H9 (cell line): ENCODE measurements at regions not wholly inside any gene's neighbourhood (a gene's known extent, or its start where the extent isn't known, plus 50 kb on each side); places are given as distances from the start of the nearest gene placed in this dataset.

Source experiments
- DNase-seq: peaks from one replicate; pipeline ENCODE4 v3.0.0-alpha.2; 2017
- H2AFZ ChIP-seq: one replicate; pipeline ENCODE4 v1.6.1; 2013; ENCODE audit warnings: mild to moderate bottlenecking, low read length, control low read depth, moderate library complexity
- H2AK5ac ChIP-seq: 2 replicates; pipeline ENCODE4 v1.6.1; 2013; ENCODE audit warnings: low read length, control low read depth, mixed read lengths; ENCODE audit not compliant: insufficient read length
- H2BK120ac ChIP-seq: one replicate; pipeline ENCODE4 v1.6.1; 2013; ENCODE audit warnings: low read depth, mild to moderate bottlenecking, low read length, control low read depth, inconsistent platforms; ENCODE audit not compliant: poor library complexity, severe bottlenecking
- H2BK12ac ChIP-seq: 2 replicates; pipeline ENCODE4 v1.6.1; 2013; ENCODE audit warnings: low read length, control low read depth, mixed read lengths, low read depth; ENCODE audit not compliant: insufficient read length
- H2BK15ac ChIP-seq: 2 replicates; pipeline ENCODE4 v1.6.1; 2013; ENCODE audit warnings: low read depth, low read length, control low read depth
- H2BK20ac ChIP-seq: one replicate; pipeline ENCODE4 v1.6.1; 2013; ENCODE audit warnings: low read depth, mild to moderate bottlenecking, low read length, control low read depth, inconsistent platforms; ENCODE audit not compliant: poor library complexity, severe bottlenecking
- H2BK5ac ChIP-seq: 2 replicates; pipeline ENCODE4 v1.6.1; 2013; ENCODE audit warnings: low read length, control low read depth, mixed read lengths; ENCODE audit not compliant: insufficient read length
- H3K14ac ChIP-seq: 2 replicates; pipeline ENCODE4 v1.6.1; 2013; ENCODE audit warnings: low read length, control low read depth; ENCODE audit not compliant: insufficient read depth
- H3K18ac ChIP-seq: 2 replicates; pipeline ENCODE4 v1.6.1; 2013; ENCODE audit warnings: low read depth, mild to moderate bottlenecking, mixed read lengths, low read length, control low read depth; ENCODE audit not compliant: insufficient read length
- H3K23ac ChIP-seq: 2 replicates; pipeline ENCODE4 v1.6.1; 2013; ENCODE audit warnings: low read length, control low read depth, mixed read lengths, low read depth; ENCODE audit not compliant: insufficient read length
- H3K23me2 ChIP-seq: 2 replicates; pipeline ENCODE4 v1.6.1; 2013; ENCODE audit warnings: low read depth, mild to moderate bottlenecking, mixed read lengths, low read length, control low read depth; ENCODE audit not compliant: insufficient read length, poor library complexity, severe bottlenecking
- H3K27ac ChIP-seq: 2 replicates; pipeline ENCODE4 v1.5.1; 2013; ENCODE audit warnings: low read length, control low read depth, mixed read lengths, low read depth; ENCODE audit not compliant: insufficient read length
- H3K27me3 ChIP-seq: 2 replicates; pipeline ENCODE4 v1.6.1; 2013; ENCODE audit warnings: low read length, control low read depth, inconsistent platforms; ENCODE audit not compliant: insufficient read depth
- H3K4ac ChIP-seq: 2 replicates; pipeline ENCODE4 v1.6.1; 2013; ENCODE audit warnings: low read depth, mild to moderate bottlenecking, control low read depth, inconsistent platforms, low read length, moderate library complexity
- H3K4me1 ChIP-seq: 2 replicates; pipeline ENCODE4 v1.6.1; 2013; ENCODE audit warnings: low read length, control low read depth, inconsistent platforms; ENCODE audit not compliant: insufficient read depth
- H3K4me2 ChIP-seq: 2 replicates; pipeline ENCODE4 v1.6.1; 2013; ENCODE audit warnings: low read length, control low read depth, mixed read lengths; ENCODE audit not compliant: insufficient read length, insufficient read depth
- H3K56ac ChIP-seq: 2 replicates; pipeline ENCODE4 v1.6.1; 2013; ENCODE audit warnings: low read depth, mild to moderate bottlenecking, mixed read lengths, low read length, control low read depth; ENCODE audit not compliant: insufficient read length
- H3K79me1 ChIP-seq: 2 replicates; pipeline ENCODE4 v1.6.1; 2013; ENCODE audit warnings: low read depth, mild to moderate bottlenecking, moderate library complexity, low read length, control low read depth, inconsistent platforms; ENCODE audit not compliant: insufficient read depth, poor library complexity, severe bottlenecking
- H3K79me2 ChIP-seq: 2 replicates; pipeline ENCODE4 v1.6.1; 2013; ENCODE audit warnings: low read length, control low read depth, inconsistent platforms; ENCODE audit not compliant: insufficient read depth
- H3K9ac ChIP-seq: 2 replicates; pipeline ENCODE4 v1.6.1; 2013; ENCODE audit warnings: low read length, control low read depth, mixed read lengths; ENCODE audit not compliant: insufficient read length; ENCODE audit errors: extremely low read depth
- H3K9me3 ChIP-seq: one replicate; pipeline ENCODE4 v1.6.1; 2013; ENCODE audit warnings: low read depth, low read length, inconsistent platforms; ENCODE audit not compliant: control insufficient read depth
- H3T11ph ChIP-seq: one replicate; pipeline ENCODE4 v1.6.1; 2013; ENCODE audit warnings: mild to moderate bottlenecking, low read length, control low read depth, inconsistent platforms
- H4K20me1 ChIP-seq: one replicate; pipeline ENCODE4 v1.6.1; 2013; ENCODE audit not compliant: control insufficient read depth, insufficient read length, insufficient read depth
- H4K5ac ChIP-seq: 2 replicates; pipeline ENCODE4 v1.6.1; 2013; ENCODE audit warnings: low read depth, mild to moderate bottlenecking, mixed read lengths, low read length, control low read depth; ENCODE audit not compliant: insufficient read length
- H4K8ac ChIP-seq: replicated peaks from 2 replicates; pipeline ENCODE4 v1.6.1; 2013; ENCODE audit warnings: low read length, control low read depth, mixed read lengths, low read depth; ENCODE audit not compliant: insufficient read length
- H4K91ac ChIP-seq: 2 replicates; pipeline ENCODE4 v1.6.1; 2013; ENCODE audit warnings: low read depth, mild to moderate bottlenecking, moderate library complexity, mixed read lengths, low read length, control low read depth; ENCODE audit not compliant: insufficient read length
- H3K27ac Mint-ChIP-seq, 3 experiments: 2 replicates in 2 of 3; 3 replicates in 1 of 3; pipeline ENCODE4 v1.8.0; 2020 to 2021; ENCODE audit warnings: mixed read lengths in 3 of 3, mild to moderate bottlenecking in 1 of 3, moderate library complexity in 1 of 3
- H3K27me3 Mint-ChIP-seq: 2 replicates; pipeline ENCODE4 v1.8.0; 2021; ENCODE audit warnings: low read depth, mild to moderate bottlenecking, moderate library complexity, mixed read lengths
- H3K36me3 Mint-ChIP-seq, 3 experiments: 2 replicates in 2 of 3; 3 replicates in 1 of 3; pipeline ENCODE4 v1.8.0; 2020 to 2021; ENCODE audit warnings: low read depth in 3 of 3, mixed read lengths in 3 of 3; ENCODE audit not compliant: insufficient read depth in 1 of 3
- H3K4me1 Mint-ChIP-seq, 2 experiments: 2 replicates each; pipeline ENCODE4 v1.8.0; 2020; ENCODE audit warnings: mixed read lengths in 2 of 2
- H3K4me3 Mint-ChIP-seq, 2 experiments: 2 replicates in 1 of 2; 3 replicates in 1 of 2; pipeline ENCODE4 v1.8.0; 2020 to 2021; ENCODE audit warnings: mild to moderate bottlenecking in 2 of 2, mixed read lengths in 2 of 2, moderate library complexity in 1 of 2
- H3K9me3 Mint-ChIP-seq, 2 experiments: 2 replicates in 1 of 2; 3 replicates in 1 of 2; pipeline ENCODE4 v1.8.0; 2020; ENCODE audit warnings: mild to moderate bottlenecking in 2 of 2, mixed read lengths in 2 of 2, moderate library complexity in 1 of 2
- WGBS: extraction: QIAGEN DNeasy Blood & Tissue Kit; methylation state at CpG from one replicate; pipeline ENCODE4 v1.1.7; 2013; ENCODE audit warnings: missing lambda C conversion rate, low lambda C conversion rate, mixed read lengths; ENCODE audit not compliant: insufficient read length; ENCODE audit errors: extremely low coverage; 5-methylcytosine and 5-hydroxymethylcytosine counted together
- TF ChIP-seq, protein P1 (sequence below): fragments of 200-600 bp; sonication (generic); conservative IDR thresholded peaks from 3 replicates; pipeline ENCODE4 v1.8.0; 2021; ENCODE audit warnings: antibody characterized with exemption, mild to moderate bottlenecking

GRCh38 chr22:22995166-22995565 is 75.2 kb upstream of the GNAZ start:
- Mint-ChIP-seq H3K27ac (no peak overlapping the region), H3K36me3 (no peaks in the 10 kb centered on the region; a peak in 3 of 7 replicates), H3K27me3 (peaks cover 91% of the 10 kb centered on the region), H3K4me1 (no peaks in the 10 kb centered on the region), H3K4me3 (no peak overlapping the region), H3K9me3 (peaks cover 31 to 35% of the 10 kb centered on the region in 2 experiments)
- H3K79me1 ChIP-seq: no peaks in the 10 kb centered on the region
- H2AFZ ChIP-seq: no peak overlapping the region
- no peak overlapping the region for H4K5ac ChIP-seq
- DNase-seq: no peak
- no peak overlapping the region for H3K23ac ChIP-seq
- no peak overlapping the region for H3K14ac ChIP-seq
- no peak overlapping the region for H4K8ac ChIP-seq
- H2BK15ac ChIP-seq: no peak overlapping the region
- no CpG with 5 or more reads among the region's 3 CpGs for WGBS
- no peak overlapping the region for H4K91ac ChIP-seq
- H3K56ac ChIP-seq: no peak overlapping the region
- H2BK12ac ChIP-seq: no peak overlapping the region
- no peak overlapping the region for H2BK5ac ChIP-seq
- no peak overlapping the region for H2BK120ac ChIP-seq
- H3K27ac ChIP-seq: no peak overlapping the region
- no peaks in the 10 kb centered on the region for H4K20me1 ChIP-seq
- H3K4ac ChIP-seq: no peak overlapping the region
- H3K27me3 ChIP-seq: no peaks in the 10 kb centered on the region; the same call in 1 of the 2 replicates
- H2AK5ac ChIP-seq: no peak overlapping the region
- H3K23me2 ChIP-seq: no peaks in the 10 kb centered on the region
- no peak overlapping the region for H3K4me2 ChIP-seq
- H3K4me1 ChIP-seq: no peaks in the 10 kb centered on the region
- H3K9me3 ChIP-seq: no peaks in the 10 kb centered on the region
- H3K18ac ChIP-seq: no peak overlapping the region
- TF ChIP-seq, protein P1, sequence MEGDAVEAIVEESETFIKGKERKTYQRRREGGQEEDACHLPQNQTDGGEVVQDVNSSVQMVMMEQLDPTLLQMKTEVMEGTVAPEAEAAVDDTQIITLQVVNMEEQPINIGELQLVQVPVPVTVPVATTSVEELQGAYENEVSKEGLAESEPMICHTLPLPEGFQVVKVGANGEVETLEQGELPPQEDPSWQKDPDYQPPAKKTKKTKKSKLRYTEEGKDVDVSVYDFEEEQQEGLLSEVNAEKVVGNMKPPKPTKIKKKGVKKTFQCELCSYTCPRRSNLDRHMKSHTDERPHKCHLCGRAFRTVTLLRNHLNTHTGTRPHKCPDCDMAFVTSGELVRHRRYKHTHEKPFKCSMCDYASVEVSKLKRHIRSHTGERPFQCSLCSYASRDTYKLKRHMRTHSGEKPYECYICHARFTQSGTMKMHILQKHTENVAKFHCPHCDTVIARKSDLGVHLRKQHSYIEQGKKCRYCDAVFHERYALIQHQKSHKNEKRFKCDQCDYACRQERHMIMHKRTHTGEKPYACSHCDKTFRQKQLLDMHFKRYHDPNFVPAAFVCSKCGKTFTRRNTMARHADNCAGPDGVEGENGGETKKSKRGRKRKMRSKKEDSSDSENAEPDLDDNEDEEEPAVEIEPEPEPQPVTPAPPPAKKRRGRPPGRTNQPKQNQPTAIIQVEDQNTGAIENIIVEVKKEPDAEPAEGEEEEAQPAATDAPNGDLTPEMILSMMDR: no peak
- H3T11ph ChIP-seq: no peak overlapping the region
- H3K79me2 ChIP-seq: no peaks in the 10 kb centered on the region
- no peak overlapping the region for H2BK20ac ChIP-seq
- no peak overlapping the region for H3K9ac ChIP-seq
